ENCODE measurements at regions not wholly inside any gene's neighbourhood (a gene's known extent, or its start where the extent isn't known, plus 50 kb on each side); places are given as distances from the start of the nearest gene placed in this dataset.

DNA sequence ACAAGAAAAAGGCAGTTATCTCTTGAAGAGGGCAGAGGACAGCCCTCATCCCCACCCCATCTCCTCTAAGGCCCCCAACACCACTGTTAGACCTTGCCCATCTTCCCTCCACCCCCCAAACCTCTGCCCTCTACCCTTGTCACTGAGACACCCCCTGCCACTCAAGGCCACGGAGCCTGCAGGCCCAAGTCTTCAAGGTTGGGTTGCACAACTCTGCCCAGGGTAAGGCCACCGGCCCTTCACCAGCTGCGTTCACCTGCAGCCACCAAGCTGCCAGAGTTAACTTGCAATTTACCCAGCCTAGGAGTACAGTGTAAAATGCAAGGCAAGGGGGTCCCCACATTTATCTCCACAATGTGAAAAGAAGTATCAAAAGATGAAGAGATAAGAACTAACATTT lies 128.7 kb upstream of the PKDCC start:
- TF ChIP-seq TAF1 (IDR thresholded peaks at IDR 0.05; ENCODE audit: low read depth, low read length) (no peak), POLR2A (IDR thresholded peaks at IDR 0.05; ENCODE audit: low read depth, low read length) (no peak), POLR2AphosphoS5 (IDR thresholded peaks at IDR 0.05; ENCODE audit: low read depth, low read length) (no peak)
